Lower leg skin (tissue), 3 donors: ENCODE measurements at regions not wholly inside any gene's neighbourhood (a gene's known extent, or its start where the extent isn't known, plus 50 kb on each side); places are given as distances from the start of the nearest gene placed in this dataset.

Experiments
- CTCF ChIP-seq, 3 donors: fragments of 450-650 bp; IDR thresholded peaks; one replicate each; pipeline ENCODE4 v1.5.1; 2016; ENCODE audit warnings: antibody characterized with exemption in 3 of 3, mild to moderate bottlenecking in 3 of 3, moderate library complexity in 2 of 3
- POLR2A ChIP-seq, 2 donors: fragments of 450-650 bp; IDR thresholded peaks; one replicate each; pipeline ENCODE4 v1.6.1; 2016 to 2017; ENCODE audit warnings: antibody characterized with exemption in 2 of 2, mild to moderate bottlenecking in 1 of 2, moderate library complexity in 1 of 2

DNA sequence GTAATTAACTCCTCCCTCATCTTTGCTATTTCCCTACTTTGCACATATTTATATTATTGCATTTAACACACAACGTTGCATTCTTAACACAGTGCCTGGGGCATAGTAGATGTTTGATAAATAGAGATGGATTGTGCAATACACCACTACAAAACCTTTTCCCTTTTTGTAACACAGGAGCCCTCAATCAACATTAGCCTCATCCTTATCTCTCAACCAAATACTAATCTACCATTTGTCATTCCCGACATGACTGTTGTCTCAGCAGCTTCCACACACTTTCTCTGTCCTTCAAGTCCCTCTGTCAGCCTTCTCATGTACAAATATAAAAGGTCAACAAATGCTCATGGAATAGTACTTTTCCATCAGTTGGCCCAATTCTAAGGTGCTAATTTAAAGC, 78.9 kb upstream of the KCNK2 start:
- TF ChIP-seq CTCF (IDR thresholded peaks at IDR 0.05) (no peak), POLR2A (IDR thresholded peaks at IDR 0.05) (no peak)
